IPS-18c (cell line): ENCODE measurements at regions not wholly inside any gene's neighbourhood (a gene's known extent, or its start where the extent isn't known, plus 50 kb on each side); places are given as distances from the start of the nearest gene placed in this dataset.
"Not testable (repeated sequence)": the region's sequence is repeated elsewhere in the genome, so short reads cannot be mapped to it uniquely, and the experiment has no call there.

Experiments
- H3K4me3 ChIP-seq: 2 replicates; pipeline ENCODE4 v1.7.0; 2013; ENCODE audit warnings: low read depth, mild to moderate bottlenecking, low read length, moderate library complexity; ENCODE audit not compliant: insufficient read depth
- H3K9me3 ChIP-seq: one replicate; pipeline ENCODE4 v1.6.1; 2013; ENCODE audit warnings: mild to moderate bottlenecking, low read length, moderate library complexity; ENCODE audit not compliant: control insufficient read depth, insufficient read depth

DNA sequence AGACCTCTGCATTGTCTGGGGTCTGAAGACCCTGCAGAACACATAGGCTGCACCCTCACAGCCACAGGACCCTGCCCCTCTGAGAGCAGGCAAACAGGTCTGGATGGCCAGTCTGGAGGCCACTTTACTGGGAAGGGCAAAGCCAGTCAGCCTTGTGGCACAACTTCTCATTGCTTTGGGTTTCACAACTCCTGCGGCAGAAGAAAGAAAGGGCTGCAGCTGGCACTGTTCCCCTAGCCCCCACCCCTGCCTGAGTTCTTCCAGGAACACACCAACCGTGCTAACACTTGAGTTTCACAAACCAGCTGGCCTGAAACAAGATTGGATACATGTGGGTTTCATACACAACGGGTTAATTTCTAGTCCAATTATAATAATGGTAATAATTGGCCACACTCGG is 276.5 kb upstream of the MGAT5 start:
- H3K4me3 ChIP-seq = no peak overlapping the region
- peaks cover 4% of the 10 kb centered on the region for H3K9me3 ChIP-seq

DNA sequence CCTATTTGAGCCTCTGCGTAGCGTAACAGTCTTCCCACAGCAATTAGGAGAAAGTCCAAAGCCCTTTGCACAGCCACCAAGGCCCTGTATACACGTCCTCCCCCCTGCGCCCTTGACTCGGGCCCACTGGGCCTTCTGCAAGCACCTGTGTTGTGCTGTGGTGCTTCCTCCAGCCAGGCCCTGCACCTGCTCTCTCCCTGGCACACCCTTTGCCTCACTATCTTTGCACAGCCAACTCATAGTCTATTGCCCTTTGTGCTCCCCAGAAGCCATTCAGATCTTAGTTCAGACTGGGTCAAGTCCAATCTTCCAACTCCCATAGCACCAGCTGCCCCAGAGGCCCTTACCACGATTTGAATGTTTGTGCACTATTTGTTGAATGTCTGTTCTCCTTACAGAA is 271.6 kb upstream of the MGAT5 start:
- no peak overlapping the region for H3K4me3 ChIP-seq
- peaks cover 4% of the 10 kb centered on the region for H3K9me3 ChIP-seq

DNA sequence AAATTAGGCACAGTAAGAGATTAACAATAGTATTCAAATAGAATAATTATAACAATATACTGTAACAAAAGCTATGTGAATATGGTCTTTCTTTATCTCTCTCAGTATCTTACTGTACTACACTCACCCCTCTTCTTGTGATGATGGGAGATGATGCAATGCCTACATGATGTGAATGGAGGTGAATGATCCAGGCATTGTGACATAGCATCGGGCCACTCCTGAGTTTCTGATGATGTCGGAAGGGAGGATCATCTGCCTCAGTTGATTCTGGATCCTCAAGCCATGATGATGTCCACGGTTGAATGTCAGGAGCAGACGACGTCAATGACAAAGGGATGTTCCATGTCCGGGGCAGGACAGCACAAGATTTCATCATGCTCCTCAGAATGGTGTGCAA is 268.3 kb upstream of the MGAT5 start:
- Histone ChIP-seq H3K9me3 (peaks cover 2% of the 10 kb centered on the region), H3K4me3 (no peak overlapping the region)

- H3K4me3 ChIP-seq = no peak overlapping the region
- H3K9me3 ChIP-seq = peaks cover 2% of the 10 kb centered on the region
Measured at GRCh38 chr2:133986081-133986837, 267.6 kb upstream of the MGAT5 start.

- peaks cover 2% of the 10 kb centered on the region for H3K9me3 ChIP-seq
- H3K4me3 ChIP-seq = no peak overlapping the region
Measured at GRCh38 chr2:133986881-133987795, 266.7 kb upstream of the MGAT5 start.

- no peak overlapping the region for H3K4me3 ChIP-seq
Measured at GRCh38 chr2:133988316-133988891, 265.5 kb upstream of the MGAT5 start.

DNA sequence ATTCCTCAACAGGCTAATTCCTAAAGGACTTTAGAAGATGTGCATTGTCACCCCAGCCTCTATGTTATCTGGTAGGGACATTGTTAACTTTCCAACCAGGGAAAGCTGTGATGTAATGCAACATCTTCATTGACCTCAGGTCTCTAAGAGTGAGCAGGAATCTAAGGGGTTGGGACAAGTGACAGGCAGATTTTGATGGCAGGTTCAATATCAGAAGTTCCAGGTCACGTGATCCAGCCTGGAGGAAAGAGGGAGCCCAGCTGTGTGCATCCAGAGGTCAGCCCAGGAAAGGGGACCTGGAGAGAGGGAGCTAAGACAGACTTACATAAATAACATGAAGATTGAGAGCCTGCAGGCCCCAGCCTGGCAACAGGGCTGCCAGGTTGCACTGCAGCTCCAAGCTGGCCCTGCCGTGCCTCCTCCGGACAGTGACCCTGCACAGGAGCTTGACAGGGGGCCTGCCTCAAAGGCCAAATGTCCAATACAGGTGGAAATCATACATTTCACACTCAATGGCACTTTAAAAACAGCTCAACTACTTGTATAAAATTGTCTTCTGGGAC is 262.2 kb upstream of the MGAT5 start:
- no peaks in the 10 kb centered on the region for H3K9me3 ChIP-seq
- H3K4me3 ChIP-seq = no peak overlapping the region

More at GRCh38 chr2:133988316-133988891, 265.5 kb upstream of the MGAT5 start:
- H3K9me3 ChIP-seq = no peaks in the 10 kb centered on the region

DNA sequence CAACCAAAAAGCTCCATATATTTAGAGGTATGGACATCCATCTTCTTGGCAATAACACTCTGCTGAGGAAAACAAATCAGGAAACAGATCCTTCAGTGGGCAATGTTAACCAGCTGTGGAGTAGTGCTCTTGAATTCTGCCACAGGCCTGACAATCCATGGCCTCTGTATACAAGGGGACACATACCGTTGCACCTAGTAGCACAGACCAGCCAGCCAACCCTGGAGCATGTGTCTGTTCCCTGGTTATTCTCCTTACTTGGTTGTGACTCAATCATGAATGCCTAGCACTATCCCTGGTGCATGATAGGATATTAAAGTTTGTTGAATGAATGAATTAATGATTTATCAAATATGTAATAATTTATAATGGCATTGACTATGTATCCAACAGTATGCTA is 261.4 kb upstream of the MGAT5 start:
- H3K9me3 ChIP-seq = no peaks in the 10 kb centered on the region
- no peak overlapping the region for H3K4me3 ChIP-seq

DNA sequence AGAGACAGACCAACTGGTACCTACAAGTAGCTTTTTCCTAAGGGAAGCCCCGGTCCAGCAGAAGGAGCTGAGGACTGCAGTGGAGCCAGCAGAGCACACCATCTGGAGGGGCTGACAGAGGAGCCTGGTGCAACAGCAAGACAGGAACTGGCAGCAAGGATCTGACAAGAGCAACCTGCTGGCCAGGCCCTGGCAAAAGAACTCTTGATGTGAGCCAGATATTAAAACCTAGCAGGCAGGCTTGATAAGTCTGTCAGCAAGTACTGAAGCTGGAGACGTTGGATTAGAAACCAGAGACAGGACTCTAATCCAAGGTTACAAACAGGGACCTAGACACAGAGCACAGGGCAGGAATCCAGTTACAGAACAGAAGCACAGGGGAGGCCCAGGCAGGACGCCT is 260.7 kb upstream of the MGAT5 start:
- Histone ChIP-seq H3K4me3 (no peak overlapping the region), H3K9me3 (no peaks in the 10 kb centered on the region)

- not testable (repeated sequence) for H3K9me3 ChIP-seq, H3K4me3 ChIP-seq
Measured at GRCh38 chr2:133998726-133999125, 255.1 kb upstream of the MGAT5 start.

DNA sequence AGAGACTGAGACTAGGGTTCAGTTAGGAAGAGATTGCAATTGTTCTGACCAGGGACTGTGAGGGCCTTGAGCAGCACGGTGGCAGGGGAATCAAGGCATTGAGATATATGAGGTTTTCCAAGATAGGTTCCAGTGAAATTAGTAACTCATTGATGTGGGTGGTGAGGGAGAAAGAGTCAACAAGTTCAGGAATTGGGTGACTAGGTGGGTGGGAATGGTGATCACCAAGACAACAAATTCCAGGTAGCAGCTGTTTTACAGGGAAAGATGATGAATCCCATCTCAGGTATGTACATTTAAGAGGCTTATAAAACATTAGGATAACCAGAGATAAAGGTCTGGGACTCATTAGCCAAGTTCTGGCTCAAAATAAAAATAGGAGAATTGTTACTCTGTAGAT is 251.5 kb upstream of the MGAT5 start:
- Histone ChIP-seq H3K4me3 (no peak overlapping the region), H3K9me3 (no peaks in the 10 kb centered on the region)

- Histone ChIP-seq H3K9me3 (no peaks in the 10 kb centered on the region), H3K4me3 (no peak overlapping the region)
Measured at GRCh38 chr2:134002921-134003320, 251.0 kb upstream of the MGAT5 start.

GRCh38 chr2:134004467-134004866 is 249.4 kb upstream of the MGAT5 start:
- no peak overlapping the region for H3K4me3 ChIP-seq
- no peaks in the 10 kb centered on the region for H3K9me3 ChIP-seq

DNA sequence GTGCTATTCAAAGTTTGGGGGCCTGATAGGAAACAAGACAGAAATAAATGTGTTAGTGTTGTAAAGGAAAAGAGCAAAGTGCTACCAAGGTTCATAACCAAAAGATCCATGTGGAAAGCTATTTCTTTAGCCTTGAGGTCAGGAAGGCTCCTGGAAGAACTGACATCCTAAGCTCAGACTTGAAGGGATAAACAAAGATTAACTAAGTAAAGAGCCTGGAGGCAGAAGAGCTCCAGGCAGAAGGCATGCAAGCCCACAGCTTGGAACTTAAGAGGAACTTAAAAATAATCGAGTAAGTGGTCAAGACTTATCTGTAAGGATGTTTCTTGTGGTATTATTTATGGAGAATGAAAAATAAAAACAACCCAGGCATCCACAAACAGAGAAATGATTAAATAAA is 245.0 kb upstream of the MGAT5 start:
- H3K9me3 ChIP-seq = no peaks in the 10 kb centered on the region
- H3K4me3 ChIP-seq = no peak overlapping the region

GRCh38 chr2:134009440-134009839 is 244.4 kb upstream of the MGAT5 start:
- Histone ChIP-seq H3K4me3 (no peak overlapping the region), H3K9me3 (no peaks in the 10 kb centered on the region)

DNA sequence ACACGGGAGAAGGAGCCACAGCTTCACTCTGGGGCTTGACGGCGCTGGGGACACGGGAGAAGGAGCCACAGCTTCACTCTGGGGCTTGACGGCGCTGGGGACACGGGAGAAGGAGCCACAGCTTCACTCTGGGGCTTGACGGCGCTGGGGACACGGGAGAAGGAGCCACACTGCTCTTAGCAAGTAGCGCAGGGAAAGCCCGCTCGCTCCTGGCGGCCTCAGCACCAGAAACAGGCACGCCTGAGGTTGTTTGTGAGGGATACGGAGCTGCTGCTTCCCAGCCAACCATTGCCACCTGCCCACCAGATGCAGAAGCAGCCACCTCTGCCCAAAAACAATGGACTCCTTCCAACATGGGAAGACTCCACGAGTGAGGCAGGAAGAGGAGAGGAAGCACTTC is 244.0 kb upstream of the MGAT5 start:
- H3K4me3 ChIP-seq, H3K9me3 ChIP-seq: not testable (repeated sequence)

- Histone ChIP-seq H3K4me3 (no peak overlapping the region), H3K9me3 (no peaks in the 10 kb centered on the region)
Measured at GRCh38 chr2:134011936-134012586, 241.8 kb upstream of the MGAT5 start.
